HG02623 (cell line): ENCODE measurements at regions not wholly inside any gene's neighbourhood (a gene's known extent, or its start where the extent isn't known, plus 50 kb on each side); places are given as distances from the start of the nearest gene placed in this dataset.

ENCODE experiments used
- ATAC-seq: cut with Tn5 transposase; IDR thresholded peaks from one replicate; pipeline ENCODE4 v1.9.1; 2021; ENCODE audit warnings: moderate library complexity; ENCODE audit not compliant: unreplicated experiment

GRCh38 chr17:77741109-77741508 lies 217.4 kb upstream of the TNRC6C start:
- ATAC-seq, result no peak

- ATAC-seq, result no peak
Observed at GRCh38 chr17:77742579-77742978, 215.9 kb upstream of the TNRC6C start.

- ATAC-seq, result no peak
Observed at GRCh38 chr17:77744066-77744988, 214.2 kb upstream of the TNRC6C start.

- ATAC-seq, result no peak
Observed at GRCh38 chr17:77745702-77746101, 212.8 kb upstream of the TNRC6C start.

GRCh38 chr17:77746393-77746792 lies 212.1 kb upstream of the TNRC6C start:
- ATAC-seq, result no peak

GRCh38 chr17:77746896-77747554 lies 211.5 kb upstream of the TNRC6C start:
- ATAC-seq, result no peak

- no peak for ATAC-seq
Observed at GRCh38 chr17:77748436-77748835, 210.1 kb upstream of the TNRC6C start.

GRCh38 chr17:77749321-77749751 lies 209.2 kb upstream of the TNRC6C start:
- ATAC-seq, result no peak

GRCh38 chr17:77749989-77750388 lies 208.5 kb upstream of the TNRC6C start:
- no peak for ATAC-seq

GRCh38 chr17:77750427-77751043 lies 208.0 kb upstream of the TNRC6C start:
- ATAC-seq, result no peak

- ATAC-seq, result no peak
Observed at GRCh38 chr17:77753246-77753645, 205.3 kb upstream of the TNRC6C start.

GRCh38 chr17:77753691-77754245 lies 204.7 kb upstream of the TNRC6C start:
- no peak for ATAC-seq

GRCh38 chr17:77754956-77755355 lies 203.5 kb upstream of the TNRC6C start:
- ATAC-seq, result no peak

GRCh38 chr17:77755410-77755963 lies 203.0 kb upstream of the TNRC6C start:
- no peak for ATAC-seq

- ATAC-seq, result no peak
Observed at GRCh38 chr17:77756028-77756427, 202.5 kb upstream of the TNRC6C start.

- ATAC-seq, result no peak
Observed at GRCh38 chr17:77756846-77757560, 201.5 kb upstream of the TNRC6C start.

- ATAC-seq, result no peak
Observed at GRCh38 chr17:77757561-77757898, 201.0 kb upstream of the TNRC6C start.

GRCh38 chr17:77763023-77763422 lies 195.5 kb upstream of the TNRC6C start:
- ATAC-seq, result no peak

- no peak for ATAC-seq
Observed at GRCh38 chr17:77763575-77763974, 194.9 kb upstream of the TNRC6C start.

GRCh38 chr17:77765292-77765691 lies 193.2 kb upstream of the TNRC6C start:
- ATAC-seq, result no peak

GRCh38 chr17:77767148-77767547 lies 191.4 kb upstream of the TNRC6C start:
- ATAC-seq, result no peak
